ENCODE measurements at regions not wholly inside any gene's neighbourhood (a gene's known extent, or its start where the extent isn't known, plus 50 kb on each side); places are given as distances from the start of the nearest gene placed in this dataset.
A peak's percentile ranks its signal among the peaks of the same experiment; 100 is the strongest.

DNA sequence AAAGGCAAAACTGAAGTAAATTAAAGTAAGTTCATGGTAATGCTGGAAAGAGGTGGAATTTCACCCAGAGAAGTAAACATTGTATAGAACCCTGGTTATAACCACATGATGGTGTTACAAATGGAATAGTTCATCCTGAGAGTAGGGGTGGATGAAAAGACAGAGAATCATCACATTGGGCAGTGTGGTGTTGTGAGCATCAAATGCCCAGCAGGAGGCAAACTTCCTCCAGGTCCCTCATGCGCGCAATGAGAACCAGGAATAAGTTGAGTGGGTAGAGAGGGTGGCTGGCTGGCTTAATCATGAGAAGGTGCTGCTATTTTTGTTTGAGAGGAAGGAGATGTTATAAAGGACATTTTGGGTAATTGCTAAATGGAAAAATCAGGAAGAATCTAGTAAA is 163.3 kb upstream of the HMHB1 start:
- WGBS (ENCODE audit: extremely low coverage, insufficient read length, low lambda C conversion rate): no CpG with 5 or more reads among the region's 2 CpGs
- no peaks in the 10 kb centered on the region for H3K9me3 ChIP-seq (ENCODE audit: control insufficient read depth, low read depth, low read length)
- no peak overlapping the region for H3K4me3 Mint-ChIP-seq
- no peak overlapping the region for H2BK120ac ChIP-seq (ENCODE audit: low read depth, low read length, poor library complexity, severe bottlenecking)
- no peaks in the 10 kb centered on the region for H3K27me3 ChIP-seq (ENCODE audit: insufficient read depth, low read length)
- no peaks in the 10 kb centered on the region for H3K9me3 Mint-ChIP-seq
- no peak overlapping the region for H4K91ac ChIP-seq (ENCODE audit: insufficient read length, low read depth, low read length)
- H3K14ac ChIP-seq (ENCODE audit: insufficient read depth, low read length): no peak overlapping the region
- H2BK5ac ChIP-seq (ENCODE audit: insufficient read length, low read length): no peak overlapping the region
- no peak overlapping the region for H2BK20ac ChIP-seq (ENCODE audit: low read depth, low read length, poor library complexity, severe bottlenecking)
- H3T11ph ChIP-seq (ENCODE audit: low read length): no peak overlapping the region
- no peaks in the 10 kb centered on the region for H3K27me3 Mint-ChIP-seq (ENCODE audit: low read depth)
- no peaks in the 10 kb centered on the region for H3K36me3 Mint-ChIP-seq (ENCODE audit: insufficient read depth in 1 of 3, low read depth in 3 of 3)
- H3K79me1 ChIP-seq (ENCODE audit: insufficient read depth, low read depth, low read length, poor library complexity, severe bottlenecking): no peaks in the 10 kb centered on the region
- no peaks in the 10 kb centered on the region for H3K4me1 Mint-ChIP-seq
- no peak overlapping the region for H2AK5ac ChIP-seq (ENCODE audit: insufficient read length, low read length)
- H3K4ac ChIP-seq (ENCODE audit: low read depth, low read length): no peak overlapping the region
- no peak overlapping the region for H3K9ac ChIP-seq (ENCODE audit: extremely low read depth, insufficient read length, low read length)
- no peak overlapping the region for H2BK12ac ChIP-seq (ENCODE audit: insufficient read length, low read depth, low read length)
- no peak overlapping the region for H3K56ac ChIP-seq (ENCODE audit: insufficient read length, low read depth, low read length)
- H4K8ac ChIP-seq (replicated peaks; ENCODE audit: insufficient read length, low read depth, low read length): no peak overlapping the region
- no peak overlapping the region for H3K23ac ChIP-seq (ENCODE audit: insufficient read length, low read depth, low read length)
- H3K27ac ChIP-seq (ENCODE audit: insufficient read length, low read depth, low read length): no peak overlapping the region
- no peak overlapping the region for H3K27ac Mint-ChIP-seq
- H4K20me1 ChIP-seq (ENCODE audit: control insufficient read depth, insufficient read depth, insufficient read length): no peaks in the 10 kb centered on the region
- H3K23me2 ChIP-seq (ENCODE audit: insufficient read length, low read depth, low read length, poor library complexity, severe bottlenecking): no peaks in the 10 kb centered on the region
- H3K4me2 ChIP-seq (ENCODE audit: insufficient read depth, insufficient read length, low read length): no peak overlapping the region
- DNase-seq: no peak
- no peak overlapping the region for H4K5ac ChIP-seq (ENCODE audit: insufficient read length, low read depth, low read length)
- no peak overlapping the region for H3K18ac ChIP-seq (ENCODE audit: insufficient read length, low read depth, low read length)
- H3K79me2 ChIP-seq (ENCODE audit: insufficient read depth, low read length): no peaks in the 10 kb centered on the region
- no peak overlapping the region for H2AFZ ChIP-seq (ENCODE audit: low read length)
- H3K4me1 ChIP-seq (ENCODE audit: insufficient read depth, low read length): no peaks in the 10 kb centered on the region
- TF ChIP-seq, protein P1, sequence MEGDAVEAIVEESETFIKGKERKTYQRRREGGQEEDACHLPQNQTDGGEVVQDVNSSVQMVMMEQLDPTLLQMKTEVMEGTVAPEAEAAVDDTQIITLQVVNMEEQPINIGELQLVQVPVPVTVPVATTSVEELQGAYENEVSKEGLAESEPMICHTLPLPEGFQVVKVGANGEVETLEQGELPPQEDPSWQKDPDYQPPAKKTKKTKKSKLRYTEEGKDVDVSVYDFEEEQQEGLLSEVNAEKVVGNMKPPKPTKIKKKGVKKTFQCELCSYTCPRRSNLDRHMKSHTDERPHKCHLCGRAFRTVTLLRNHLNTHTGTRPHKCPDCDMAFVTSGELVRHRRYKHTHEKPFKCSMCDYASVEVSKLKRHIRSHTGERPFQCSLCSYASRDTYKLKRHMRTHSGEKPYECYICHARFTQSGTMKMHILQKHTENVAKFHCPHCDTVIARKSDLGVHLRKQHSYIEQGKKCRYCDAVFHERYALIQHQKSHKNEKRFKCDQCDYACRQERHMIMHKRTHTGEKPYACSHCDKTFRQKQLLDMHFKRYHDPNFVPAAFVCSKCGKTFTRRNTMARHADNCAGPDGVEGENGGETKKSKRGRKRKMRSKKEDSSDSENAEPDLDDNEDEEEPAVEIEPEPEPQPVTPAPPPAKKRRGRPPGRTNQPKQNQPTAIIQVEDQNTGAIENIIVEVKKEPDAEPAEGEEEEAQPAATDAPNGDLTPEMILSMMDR (conservative IDR thresholded peaks at IDR 0.05): peak; percentile 47; the same call in 2 of the 3 replicates
- H2BK15ac ChIP-seq (ENCODE audit: low read depth, low read length): no peak overlapping the region

Data from H9 (cell line).